ENCODE measurements at regions not wholly inside any gene's neighbourhood (a gene's known extent, or its start where the extent isn't known, plus 50 kb on each side); places are given as distances from the start of the nearest gene placed in this dataset.

DNA sequence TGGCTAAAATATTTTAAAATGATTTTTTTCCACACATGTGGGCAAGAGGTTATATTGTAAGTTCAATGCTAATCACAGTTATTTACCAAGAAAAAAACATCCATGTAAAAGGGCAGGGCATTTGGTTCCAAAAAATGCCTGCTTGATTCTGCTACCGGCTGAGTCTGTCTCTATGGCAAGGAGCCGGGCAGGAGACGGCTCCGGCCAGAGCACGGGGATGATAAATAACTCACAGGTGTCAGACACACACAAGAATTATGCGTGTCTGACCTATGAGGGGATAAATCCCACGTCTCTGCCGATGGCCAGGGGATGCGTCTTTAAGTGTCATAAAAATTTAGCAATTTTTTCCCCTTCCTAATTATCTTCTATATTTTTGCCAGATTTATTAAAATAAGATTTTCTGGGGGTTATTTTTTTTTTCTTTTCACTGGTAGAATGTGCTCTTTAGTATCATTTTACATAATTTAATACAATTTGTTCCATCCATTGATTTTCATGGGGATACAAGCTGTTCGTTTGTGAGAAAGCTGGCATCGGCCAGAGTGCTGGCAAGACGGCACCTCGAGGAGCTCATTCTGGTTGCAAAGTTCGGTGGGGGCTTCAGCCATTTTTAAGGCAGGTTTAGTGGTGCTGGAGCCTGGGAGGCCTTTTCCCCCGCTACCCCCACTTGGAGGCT is 253.9 kb downstream of the ZNF536 start:
- in situ Hi-C loops (cut with HindIII; ENCODE audit: low sequenced_read_pairs): no loop called here
- no peak for DNase-seq (ENCODE audit: low read depth, low spot score)
- H3K4me3 ChIP-seq (ENCODE audit: low read depth, low read length): no peak overlapping the region
- TF ChIP-seq CTCF (IDR thresholded peaks at IDR 0.05; ENCODE audit: low read depth, low read length): no peak

GRCh38 chr19:30622276-30622675 is 250.1 kb downstream of the ZNF536 start:
- DNase-seq (ENCODE audit: low read depth, low spot score): no peak
- TF ChIP-seq CTCF (IDR thresholded peaks at IDR 0.05; ENCODE audit: low read depth, low read length): no peak
- in situ Hi-C loops (cut with HindIII; ENCODE audit: low sequenced_read_pairs): no loop called here
- no peak overlapping the region for H3K4me3 ChIP-seq (ENCODE audit: low read depth, low read length)

DNA sequence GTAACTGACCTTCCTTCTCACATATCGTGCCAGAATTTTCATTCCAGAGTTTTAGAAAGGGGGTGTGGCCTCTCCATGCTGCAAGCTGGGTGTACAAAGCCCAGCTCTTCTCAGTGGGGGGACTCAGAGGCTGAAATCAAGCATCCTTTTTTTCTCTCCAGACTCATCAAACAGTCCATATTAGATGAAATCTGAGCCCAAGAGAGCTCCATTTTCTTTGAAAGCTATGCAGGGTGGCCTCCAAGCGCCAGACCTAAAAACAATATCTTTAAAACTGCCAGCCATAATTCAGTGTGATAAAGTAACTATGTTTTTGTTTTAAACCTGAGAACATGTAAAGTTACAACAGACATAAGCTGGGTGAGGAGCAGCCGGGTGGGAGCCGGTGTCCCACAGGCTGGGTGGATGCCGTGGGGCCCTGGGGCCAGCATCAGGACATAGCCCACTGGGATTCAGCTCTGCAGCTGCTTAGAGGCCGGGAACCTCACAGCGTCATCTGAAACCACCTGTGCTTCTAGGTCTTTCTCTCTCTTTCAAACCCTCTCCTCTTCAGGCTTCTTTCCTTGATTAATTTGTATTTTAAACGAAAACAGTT is 249.2 kb downstream of the ZNF536 start:
- DNase-seq (ENCODE audit: low read depth, low spot score): no peak
- in situ Hi-C loops (cut with HindIII; ENCODE audit: low sequenced_read_pairs): no loop called here
- no peak for TF ChIP-seq CTCF (IDR thresholded peaks at IDR 0.05; ENCODE audit: low read depth, low read length)
- no peak overlapping the region for H3K4me3 ChIP-seq (ENCODE audit: low read depth, low read length)

- no peak for DNase-seq (ENCODE audit: low read depth, low spot score)
- in situ Hi-C loops (cut with HindIII; ENCODE audit: low sequenced_read_pairs): no loop called here
- H3K4me3 ChIP-seq (ENCODE audit: low read depth, low read length): no peak overlapping the region
- no peak for TF ChIP-seq CTCF (IDR thresholded peaks at IDR 0.05; ENCODE audit: low read depth, low read length)
Measured at GRCh38 chr19:30620354-30620753, 248.2 kb downstream of the ZNF536 start.

DNA sequence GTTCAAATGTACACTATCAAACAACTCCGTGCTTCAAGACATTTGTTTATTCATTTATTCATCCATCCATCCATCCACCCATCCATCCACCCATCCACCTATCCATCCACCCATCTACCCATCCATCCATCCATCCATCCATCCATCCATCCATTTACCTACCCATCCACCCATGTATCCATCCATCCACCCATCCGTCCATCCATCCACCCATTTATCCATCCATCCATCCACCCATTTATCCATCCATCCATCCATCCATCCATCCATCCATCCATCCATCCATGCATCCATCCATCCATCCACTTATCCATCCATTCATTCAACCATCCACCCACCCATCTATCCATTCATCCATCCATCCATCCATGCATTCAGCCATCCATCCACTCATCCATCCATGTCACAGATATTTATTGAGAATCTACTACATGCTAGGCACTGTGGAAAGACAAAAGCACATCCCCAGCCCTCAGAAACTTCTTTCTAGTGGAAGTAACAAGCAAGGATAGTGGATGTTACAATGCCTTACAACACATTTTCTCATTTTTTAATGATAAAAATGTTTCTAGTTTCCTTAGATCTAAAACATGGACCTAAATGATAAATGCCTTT is 237.6 kb downstream of the ZNF536 start:
- in situ Hi-C loops (cut with HindIII; ENCODE audit: low sequenced_read_pairs): no loop called here
- no peak overlapping the region for H3K4me3 ChIP-seq (ENCODE audit: low read depth, low read length)
- TF ChIP-seq CTCF (IDR thresholded peaks at IDR 0.05; ENCODE audit: low read depth, low read length): no peak
- no peak for DNase-seq (ENCODE audit: low read depth, low spot score)

GRCh38 chr19:30608471-30608870 is 236.3 kb downstream of the ZNF536 start:
- no peak for DNase-seq (ENCODE audit: low read depth, low spot score)
- in situ Hi-C loops (cut with HindIII; ENCODE audit: low sequenced_read_pairs): no loop called here
- no peak for TF ChIP-seq CTCF (IDR thresholded peaks at IDR 0.05; ENCODE audit: low read depth, low read length)
- no peak overlapping the region for H3K4me3 ChIP-seq (ENCODE audit: low read depth, low read length)

Measured in astrocyte of the spinal cord (primary cell).